ENCODE measurements at regions not wholly inside any gene's neighbourhood (a gene's known extent, or its start where the extent isn't known, plus 50 kb on each side); places are given as distances from the start of the nearest gene placed in this dataset.

GRCh38 chr6:92708945-92709344 lies 710.4 kb downstream of the EPHA7 start:
- Histone ChIP-seq H3K4me1 (ENCODE audit: insufficient read depth, low read length) (no peaks in the 10 kb centered on the region), H3K56ac (ENCODE audit: insufficient read length, low read depth, low read length) (no peak overlapping the region), H3K9ac (ENCODE audit: extremely low read depth, insufficient read length, low read length) (no peak overlapping the region), H3K27me3 (ENCODE audit: insufficient read depth, low read length) (no peaks in the 10 kb centered on the region), H3K23ac (ENCODE audit: insufficient read length, low read depth, low read length) (no peak overlapping the region), H3T11ph (ENCODE audit: low read length) (no peak overlapping the region), H3K18ac (ENCODE audit: insufficient read length, low read depth, low read length) (no peak overlapping the region), H4K8ac (replicated peaks; ENCODE audit: insufficient read length, low read depth, low read length) (no peak overlapping the region), H3K4me2 (ENCODE audit: insufficient read depth, insufficient read length, low read length) (no peak overlapping the region), H3K79me2 (ENCODE audit: insufficient read depth, low read length) (no peaks in the 10 kb centered on the region), H3K79me1 (ENCODE audit: insufficient read depth, low read depth, low read length, poor library complexity, severe bottlenecking) (no peaks in the 10 kb centered on the region), H4K91ac (ENCODE audit: insufficient read length, low read depth, low read length) (no peak overlapping the region), H2BK12ac (ENCODE audit: insufficient read length, low read depth, low read length) (no peak overlapping the region), H3K14ac (ENCODE audit: insufficient read depth, low read length) (no peak overlapping the region), H4K5ac (ENCODE audit: insufficient read length, low read depth, low read length) (no peak overlapping the region), H2BK5ac (ENCODE audit: insufficient read length, low read length) (no peak overlapping the region), H2AFZ (ENCODE audit: low read length) (no peak overlapping the region), H3K27ac (ENCODE audit: insufficient read length, low read depth, low read length) (no peak overlapping the region), H3K9me3 (ENCODE audit: control insufficient read depth, low read depth, low read length) (no peaks in the 10 kb centered on the region), H2BK20ac (ENCODE audit: low read depth, low read length, poor library complexity, severe bottlenecking) (no peak overlapping the region), H4K20me1 (ENCODE audit: control insufficient read depth, insufficient read depth, insufficient read length) (no peaks in the 10 kb centered on the region), H2AK5ac (ENCODE audit: insufficient read length, low read length) (no peak overlapping the region), H3K4ac (ENCODE audit: low read depth, low read length) (no peak overlapping the region), H2BK15ac (ENCODE audit: low read depth, low read length) (no peak overlapping the region), H2BK120ac (ENCODE audit: low read depth, low read length, poor library complexity, severe bottlenecking) (no peak overlapping the region), H3K23me2 (ENCODE audit: insufficient read length, low read depth, low read length, poor library complexity, severe bottlenecking) (no peaks in the 10 kb centered on the region)
- no peaks in the 10 kb centered on the region for H3K36me3 Mint-ChIP-seq (ENCODE audit: insufficient read depth in 1 of 3, low read depth in 3 of 3)
- TF ChIP-seq CTCF (conservative IDR thresholded peaks at IDR 0.05): no peak
- no peaks in the 10 kb centered on the region for H3K9me3 Mint-ChIP-seq
- WGBS (ENCODE audit: extremely low coverage, insufficient read length, low lambda C conversion rate): no CpG with 5 or more reads among the region's 1 CpG
- DNase-seq: no peak
- H3K27ac Mint-ChIP-seq: no peak overlapping the region
- no peaks in the 10 kb centered on the region for H3K4me1 Mint-ChIP-seq
- H3K27me3 Mint-ChIP-seq (ENCODE audit: low read depth): no peaks in the 10 kb centered on the region
- no peak overlapping the region for H3K4me3 Mint-ChIP-seq

Data from H9 (cell line).